WI38 (cell line): ENCODE measurements at regions not wholly inside any gene's neighbourhood (a gene's known extent, or its start where the extent isn't known, plus 50 kb on each side); places are given as distances from the start of the nearest gene placed in this dataset.

ENCODE experiments used
- H3K4me3 ChIP-seq: 2 replicates; pipeline ENCODE4 v1.5.1; 2011; ENCODE audit warnings: low read depth, mild to moderate bottlenecking, control low read depth, low read length
- TF ChIP-seq, protein P1 (sequence below): IDR thresholded peaks from 2 replicates; pipeline ENCODE4 v1.5.1; 2012; ENCODE audit warnings: low read depth, mild to moderate bottlenecking, control low read depth, low read length

DNA sequence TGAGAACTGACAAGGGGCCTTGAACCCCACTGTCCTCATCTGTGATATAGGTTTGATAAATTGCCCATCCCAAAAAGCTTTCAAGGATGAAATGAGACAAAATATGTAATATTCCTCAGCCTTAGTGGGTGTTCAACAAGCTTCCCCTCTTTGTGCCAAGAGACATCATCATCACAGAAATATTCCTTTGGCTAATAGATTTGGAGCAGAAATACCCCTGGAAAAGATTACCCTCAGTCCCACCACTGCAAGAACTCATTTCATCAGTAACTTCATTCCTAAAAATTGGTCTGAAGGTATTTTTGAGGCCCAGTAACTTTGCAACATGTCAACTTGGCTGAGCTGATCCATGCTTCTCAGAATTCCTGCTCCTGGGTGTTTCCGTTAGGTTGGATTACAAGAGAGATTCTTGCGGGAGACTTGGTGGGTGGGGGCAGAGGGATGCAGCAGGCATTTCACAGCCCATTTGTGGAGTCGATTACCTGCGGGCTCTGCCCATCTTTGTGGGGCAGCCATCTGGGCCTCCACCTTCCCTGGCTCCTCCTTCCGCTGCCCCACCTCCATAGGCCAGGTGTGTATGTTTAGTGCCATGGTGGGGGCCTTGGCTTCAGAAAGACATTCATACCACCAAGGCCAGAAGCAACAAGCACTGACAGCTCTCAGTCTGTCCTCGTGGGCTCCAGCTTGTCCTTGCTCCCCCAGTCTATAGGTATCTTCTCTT lies 263.9 kb downstream of the GLI2 start:
- no peak overlapping the region for H3K4me3 ChIP-seq
- TF ChIP-seq, protein P1, sequence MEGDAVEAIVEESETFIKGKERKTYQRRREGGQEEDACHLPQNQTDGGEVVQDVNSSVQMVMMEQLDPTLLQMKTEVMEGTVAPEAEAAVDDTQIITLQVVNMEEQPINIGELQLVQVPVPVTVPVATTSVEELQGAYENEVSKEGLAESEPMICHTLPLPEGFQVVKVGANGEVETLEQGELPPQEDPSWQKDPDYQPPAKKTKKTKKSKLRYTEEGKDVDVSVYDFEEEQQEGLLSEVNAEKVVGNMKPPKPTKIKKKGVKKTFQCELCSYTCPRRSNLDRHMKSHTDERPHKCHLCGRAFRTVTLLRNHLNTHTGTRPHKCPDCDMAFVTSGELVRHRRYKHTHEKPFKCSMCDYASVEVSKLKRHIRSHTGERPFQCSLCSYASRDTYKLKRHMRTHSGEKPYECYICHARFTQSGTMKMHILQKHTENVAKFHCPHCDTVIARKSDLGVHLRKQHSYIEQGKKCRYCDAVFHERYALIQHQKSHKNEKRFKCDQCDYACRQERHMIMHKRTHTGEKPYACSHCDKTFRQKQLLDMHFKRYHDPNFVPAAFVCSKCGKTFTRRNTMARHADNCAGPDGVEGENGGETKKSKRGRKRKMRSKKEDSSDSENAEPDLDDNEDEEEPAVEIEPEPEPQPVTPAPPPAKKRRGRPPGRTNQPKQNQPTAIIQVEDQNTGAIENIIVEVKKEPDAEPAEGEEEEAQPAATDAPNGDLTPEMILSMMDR = no peak

DNA sequence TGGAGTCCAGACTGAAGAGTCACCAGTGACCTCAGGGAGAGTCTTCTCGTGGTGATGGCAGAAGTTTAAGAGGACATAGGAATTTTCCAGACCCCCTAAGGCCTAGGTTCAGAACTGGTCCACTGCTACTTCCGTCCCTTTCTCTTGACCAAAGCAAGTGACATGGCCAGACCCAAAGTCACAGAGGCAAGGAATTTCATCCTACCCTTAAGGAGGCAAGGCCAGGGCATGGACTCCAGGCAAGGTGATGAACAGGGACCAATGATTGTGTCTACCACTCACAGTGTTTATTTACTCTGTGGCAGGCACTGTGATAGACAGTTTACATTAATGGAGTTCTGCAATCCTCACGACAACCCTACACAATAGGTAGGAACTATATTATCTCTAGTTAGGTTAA lies 265.1 kb downstream of the GLI2 start:
- TF ChIP-seq, protein P1 = no peak
- no peak overlapping the region for H3K4me3 ChIP-seq

DNA sequence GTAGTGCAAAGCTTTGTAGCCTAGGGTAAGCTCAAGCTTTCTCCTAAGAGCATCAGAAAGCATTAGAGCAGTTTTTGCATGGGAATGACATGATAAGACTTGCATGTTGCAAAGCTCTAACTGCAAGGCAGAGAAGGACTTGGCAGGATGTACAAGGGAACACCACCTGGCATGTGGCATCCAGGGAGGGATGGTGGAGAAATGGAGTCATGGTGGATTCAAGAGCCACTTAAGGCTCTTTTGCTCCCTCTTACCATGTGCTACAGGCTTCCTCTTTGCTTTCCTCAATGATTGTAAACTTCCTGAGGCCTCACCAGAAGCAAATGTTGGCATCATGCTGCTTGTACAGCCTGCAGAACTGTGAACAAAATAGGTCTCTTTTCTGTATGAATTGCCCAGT lies 266.0 kb downstream of the GLI2 start:
- H3K4me3 ChIP-seq = no peak overlapping the region
- TF ChIP-seq, protein P1 = no peak

DNA sequence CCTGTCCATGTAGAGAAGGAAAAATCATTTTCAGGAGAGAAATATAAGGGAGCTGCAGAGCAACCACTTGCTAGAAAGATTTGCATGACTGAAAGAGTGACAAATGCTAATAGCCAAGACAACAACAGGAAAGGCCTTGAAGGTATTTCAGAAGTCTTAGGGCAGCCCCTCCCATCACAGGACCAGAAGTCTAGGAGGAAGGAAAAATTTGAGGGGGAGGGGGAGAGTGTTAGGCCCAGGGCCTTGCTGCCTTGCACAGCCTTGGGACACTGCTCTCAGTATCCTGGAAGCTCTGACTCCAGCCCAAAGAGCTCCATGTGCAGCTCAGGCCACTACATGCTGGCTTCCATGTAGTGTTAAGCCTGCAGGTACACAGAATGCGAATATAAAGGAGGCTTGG lies 266.9 kb downstream of the GLI2 start:
- TF ChIP-seq, protein P1 = no peak
- no peak overlapping the region for H3K4me3 ChIP-seq

DNA sequence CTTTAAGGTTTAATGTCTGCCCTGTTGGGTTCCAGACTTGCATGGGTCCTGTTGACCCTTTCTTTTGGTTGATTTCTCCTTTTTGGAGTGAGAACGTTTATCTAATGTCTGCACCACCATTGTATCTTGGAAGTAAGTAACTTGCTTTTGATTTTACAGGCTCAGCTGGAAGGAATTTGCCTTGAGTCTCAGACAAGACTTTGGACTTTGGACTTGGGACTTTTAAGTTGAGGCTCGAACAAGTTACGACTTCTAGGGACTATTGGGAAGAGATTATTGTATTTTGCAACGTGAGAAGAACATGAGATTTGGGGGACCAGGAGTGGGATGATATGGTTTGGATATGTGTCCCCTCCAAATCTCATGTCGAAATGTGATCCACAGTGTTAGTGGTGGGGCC lies 267.7 kb downstream of the GLI2 start:
- no peak overlapping the region for H3K4me3 ChIP-seq
- TF ChIP-seq, protein P1 = no peak

DNA sequence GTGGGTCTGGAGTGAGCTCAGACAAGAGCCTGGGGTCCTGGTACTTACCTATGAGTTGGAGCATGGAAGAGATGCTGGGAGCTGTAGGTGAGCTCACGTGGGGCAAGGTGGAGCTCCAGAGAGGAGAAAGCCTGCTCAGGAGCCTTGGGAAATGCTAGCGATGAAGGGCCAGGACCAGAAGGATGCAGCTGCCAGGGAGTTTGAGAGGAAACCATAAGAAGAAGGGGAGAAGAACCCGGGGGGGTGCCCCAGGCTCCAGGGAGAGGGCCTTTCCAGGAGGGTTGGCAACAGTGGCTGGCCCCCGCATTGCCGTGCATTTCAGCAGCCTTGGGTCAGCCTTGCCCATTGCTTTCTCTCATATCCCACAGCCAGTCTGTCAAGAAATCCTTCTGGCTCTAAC lies 268.7 kb downstream of the GLI2 start:
- no peak overlapping the region for H3K4me3 ChIP-seq
- TF ChIP-seq, protein P1 = no peak

DNA sequence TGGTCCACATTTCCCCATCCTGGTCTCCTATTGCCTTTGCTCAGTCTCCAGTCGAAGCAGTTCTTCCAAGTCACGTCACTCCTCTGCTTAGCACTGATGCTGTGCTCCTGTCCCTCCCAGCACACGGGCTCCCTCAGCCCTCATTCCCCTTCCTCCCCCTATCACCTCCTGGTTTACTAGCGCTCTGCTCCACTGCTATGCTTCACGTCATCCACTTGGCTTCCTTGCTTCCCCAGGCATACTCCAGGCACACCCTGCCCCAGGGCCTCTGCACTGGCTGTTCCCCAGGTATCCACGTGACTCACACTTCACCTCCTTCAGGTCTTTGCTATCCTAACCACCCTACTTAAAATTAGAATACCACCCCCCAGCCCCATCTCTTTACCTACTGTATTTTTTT lies 269.3 kb downstream of the GLI2 start:
- TF ChIP-seq, protein P1 = no peak
- no peak overlapping the region for H3K4me3 ChIP-seq
